DND-41 (cell line): ENCODE measurements at regions not wholly inside any gene's neighbourhood (a gene's known extent, or its start where the extent isn't known, plus 50 kb on each side); places are given as distances from the start of the nearest gene placed in this dataset.

Source experiments
- EZH2 ChIP-seq: IDR thresholded peaks from 3 replicates; pipeline ENCODE4 v1.6.1; 2012; ENCODE audit warnings: borderline replicate concordance, low read depth, mild to moderate bottlenecking, moderate library complexity, low read length, inconsistent platforms; ENCODE audit not compliant: severe bottlenecking
- TF ChIP-seq, protein P1 (sequence below): IDR thresholded peaks from 2 replicates; pipeline ENCODE4 v1.5.1; 2012; ENCODE audit warnings: borderline replicate concordance, low read length, moderate library complexity, mild to moderate bottlenecking; ENCODE audit not compliant: poor library complexity, severe bottlenecking; ENCODE audit errors: extremely low read depth

GRCh38 chr20:23257848-23258746, 92.5 kb upstream of the NXT1 start:
- TF ChIP-seq, protein P1, sequence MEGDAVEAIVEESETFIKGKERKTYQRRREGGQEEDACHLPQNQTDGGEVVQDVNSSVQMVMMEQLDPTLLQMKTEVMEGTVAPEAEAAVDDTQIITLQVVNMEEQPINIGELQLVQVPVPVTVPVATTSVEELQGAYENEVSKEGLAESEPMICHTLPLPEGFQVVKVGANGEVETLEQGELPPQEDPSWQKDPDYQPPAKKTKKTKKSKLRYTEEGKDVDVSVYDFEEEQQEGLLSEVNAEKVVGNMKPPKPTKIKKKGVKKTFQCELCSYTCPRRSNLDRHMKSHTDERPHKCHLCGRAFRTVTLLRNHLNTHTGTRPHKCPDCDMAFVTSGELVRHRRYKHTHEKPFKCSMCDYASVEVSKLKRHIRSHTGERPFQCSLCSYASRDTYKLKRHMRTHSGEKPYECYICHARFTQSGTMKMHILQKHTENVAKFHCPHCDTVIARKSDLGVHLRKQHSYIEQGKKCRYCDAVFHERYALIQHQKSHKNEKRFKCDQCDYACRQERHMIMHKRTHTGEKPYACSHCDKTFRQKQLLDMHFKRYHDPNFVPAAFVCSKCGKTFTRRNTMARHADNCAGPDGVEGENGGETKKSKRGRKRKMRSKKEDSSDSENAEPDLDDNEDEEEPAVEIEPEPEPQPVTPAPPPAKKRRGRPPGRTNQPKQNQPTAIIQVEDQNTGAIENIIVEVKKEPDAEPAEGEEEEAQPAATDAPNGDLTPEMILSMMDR, result no peak
- no peak for TF ChIP-seq EZH2
